ENCODE measurements at regions not wholly inside any gene's neighbourhood (a gene's known extent, or its start where the extent isn't known, plus 50 kb on each side); places are given as distances from the start of the nearest gene placed in this dataset.

DNA sequence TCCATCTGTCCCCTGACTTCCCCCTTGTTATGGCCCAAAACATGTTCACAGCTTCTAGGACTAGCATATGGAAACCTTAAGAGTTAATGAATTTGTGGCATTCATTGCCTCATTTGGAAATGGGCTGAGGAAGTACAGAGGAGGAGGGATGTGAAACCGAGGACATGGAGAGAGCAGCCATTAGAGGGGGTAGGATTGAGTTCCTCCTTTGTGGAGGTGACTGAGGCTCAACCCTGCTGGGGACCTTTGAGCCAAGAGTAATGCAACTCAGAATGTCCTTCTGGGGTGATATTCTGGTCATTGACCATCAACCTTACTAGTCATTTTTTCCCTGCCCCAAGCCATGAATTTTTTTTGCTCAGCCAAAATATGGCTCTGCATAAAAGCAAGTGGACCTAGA lies 109.4 kb downstream of the ZNF518B start:
- Histone ChIP-seq H3K4me1 (no peaks in the 10 kb centered on the region), H3K4me3 (no peak overlapping the region), H3K36me3 (no peaks in the 10 kb centered on the region), H3K27ac (no peak overlapping the region), H3K27me3 (no peaks in the 10 kb centered on the region), H3K9me3 (no peaks in the 10 kb centered on the region)
- DNase-seq, result no peak
- no peak for TF ChIP-seq POLR2AphosphoS5 (IDR thresholded peaks at IDR 0.05)
- TF ChIP-seq, protein P1, sequence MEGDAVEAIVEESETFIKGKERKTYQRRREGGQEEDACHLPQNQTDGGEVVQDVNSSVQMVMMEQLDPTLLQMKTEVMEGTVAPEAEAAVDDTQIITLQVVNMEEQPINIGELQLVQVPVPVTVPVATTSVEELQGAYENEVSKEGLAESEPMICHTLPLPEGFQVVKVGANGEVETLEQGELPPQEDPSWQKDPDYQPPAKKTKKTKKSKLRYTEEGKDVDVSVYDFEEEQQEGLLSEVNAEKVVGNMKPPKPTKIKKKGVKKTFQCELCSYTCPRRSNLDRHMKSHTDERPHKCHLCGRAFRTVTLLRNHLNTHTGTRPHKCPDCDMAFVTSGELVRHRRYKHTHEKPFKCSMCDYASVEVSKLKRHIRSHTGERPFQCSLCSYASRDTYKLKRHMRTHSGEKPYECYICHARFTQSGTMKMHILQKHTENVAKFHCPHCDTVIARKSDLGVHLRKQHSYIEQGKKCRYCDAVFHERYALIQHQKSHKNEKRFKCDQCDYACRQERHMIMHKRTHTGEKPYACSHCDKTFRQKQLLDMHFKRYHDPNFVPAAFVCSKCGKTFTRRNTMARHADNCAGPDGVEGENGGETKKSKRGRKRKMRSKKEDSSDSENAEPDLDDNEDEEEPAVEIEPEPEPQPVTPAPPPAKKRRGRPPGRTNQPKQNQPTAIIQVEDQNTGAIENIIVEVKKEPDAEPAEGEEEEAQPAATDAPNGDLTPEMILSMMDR (IDR thresholded peaks at IDR 0.05), result no peak
- TF ChIP-seq EP300 (IDR thresholded peaks at IDR 0.05), result no peak
- TF ChIP-seq POLR2A (IDR thresholded peaks at IDR 0.05), result no peak
- intact Hi-C loops (cut with DNase I), result no loop called here
- 37 to 48% methylated on average over 1 of the region's 1 CpG for WGBS, 2 donors

- Histone ChIP-seq H3K27ac (no peak overlapping the region), H3K9me3 (no peaks in the 10 kb centered on the region), H3K36me3 (no peaks in the 10 kb centered on the region), H3K4me3 (no peak overlapping the region), H3K27me3 (no peaks in the 10 kb centered on the region), H3K4me1 (no peaks in the 10 kb centered on the region)
- DNase-seq, result no peak
- intact Hi-C loops (cut with DNase I), result no loop called here
- TF ChIP-seq, protein P1 (IDR thresholded peaks at IDR 0.05), result no peak
- TF ChIP-seq POLR2A (IDR thresholded peaks at IDR 0.05), result no peak
- WGBS, 2 donors, result 83 to 90% methylated on average over 5 of the region's 5 CpGs
Observed at GRCh38 chr4:10347281-10347795, 109.9 kb downstream of the ZNF518B start.

- WGBS, 2 donors, result 76 to 86% methylated on average over 2 of the region's 2 CpGs
- Histone ChIP-seq H3K4me1 (no peaks in the 10 kb centered on the region), H3K4me3 (no peak overlapping the region), H3K9me3 (no peaks in the 10 kb centered on the region), H3K27ac (no peak overlapping the region), H3K36me3 (no peaks in the 10 kb centered on the region), H3K27me3 (no peaks in the 10 kb centered on the region)
- TF ChIP-seq POLR2AphosphoS5 (IDR thresholded peaks at IDR 0.05) (no peak), POLR2A (IDR thresholded peaks at IDR 0.05) (no peak), EP300 (IDR thresholded peaks at IDR 0.05) (no peak)
- TF ChIP-seq, protein P1 (IDR thresholded peaks at IDR 0.05), result no peak
- intact Hi-C loops (cut with DNase I), result no loop called here
- DNase-seq, result no peak
Observed at GRCh38 chr4:10346023-10346422, 111.2 kb downstream of the ZNF518B start.

- DNase-seq, result no peak
- H3K27me3 ChIP-seq, result no peaks in the 10 kb centered on the region
- intact Hi-C loops (cut with DNase I), result no loop called here
- H3K4me1 ChIP-seq, result no peaks in the 10 kb centered on the region
- no peak overlapping the region for H3K4me3 ChIP-seq
- H3K27ac ChIP-seq, result no peak overlapping the region
- H3K9me3 ChIP-seq, result no peaks in the 10 kb centered on the region
- TF ChIP-seq POLR2AphosphoS5 (IDR thresholded peaks at IDR 0.05), result no peak
- no peak for TF ChIP-seq EP300 (IDR thresholded peaks at IDR 0.05)
- TF ChIP-seq, protein P1 (IDR thresholded peaks at IDR 0.05), result no peak
- no peak for TF ChIP-seq POLR2A (IDR thresholded peaks at IDR 0.05)
- no peaks in the 10 kb centered on the region for H3K36me3 ChIP-seq
- WGBS, 2 donors, result 88% methylated on average over 3 of the region's 3 CpGs
Observed at GRCh38 chr4:10345381-10345784, 111.8 kb downstream of the ZNF518B start.

DNA sequence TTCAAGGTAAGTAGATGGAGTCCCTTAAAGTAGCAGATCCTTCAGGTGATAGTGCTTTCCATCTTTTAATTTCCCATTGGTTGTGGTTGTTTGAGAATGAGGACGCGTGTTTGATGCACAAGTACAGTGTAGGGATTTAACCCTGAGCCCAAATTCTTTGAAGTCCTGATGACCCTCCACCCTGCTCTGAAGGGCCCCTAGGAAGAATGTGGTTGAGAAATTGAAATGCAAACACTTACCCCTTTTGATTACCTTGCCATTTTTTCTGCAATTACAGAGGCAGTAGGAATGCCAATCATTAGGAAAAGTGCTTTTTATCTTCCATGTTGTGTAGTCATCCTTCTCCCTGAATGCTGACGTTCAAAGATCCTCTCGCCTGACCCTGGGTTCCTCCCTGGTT lies 112.4 kb downstream of the ZNF518B start:
- WGBS, 2 donors, result 88 to 94% methylated on average over 4 of the region's 4 CpGs
- intact Hi-C loops (cut with DNase I), result no loop called here
- Histone ChIP-seq H3K36me3 (no peaks in the 10 kb centered on the region), H3K9me3 (no peaks in the 10 kb centered on the region), H3K4me1 (no peaks in the 10 kb centered on the region), H3K27ac (no peak overlapping the region), H3K27me3 (no peaks in the 10 kb centered on the region), H3K4me3 (no peak overlapping the region)
- DNase-seq, result no peak
- TF ChIP-seq POLR2AphosphoS5 (IDR thresholded peaks at IDR 0.05), result no peak
- no peak for TF ChIP-seq POLR2A (IDR thresholded peaks at IDR 0.05)
- TF ChIP-seq, protein P1 (IDR thresholded peaks at IDR 0.05), result no peak
- no peak for TF ChIP-seq EP300 (IDR thresholded peaks at IDR 0.05)
